Sigmoid colon (tissue), 4 donors: ENCODE measurements at regions not wholly inside any gene's neighbourhood (a gene's known extent, or its start where the extent isn't known, plus 50 kb on each side); places are given as distances from the start of the nearest gene placed in this dataset.

Experiments used
- EP300 ChIP-seq, 4 donors: sonication (generic); formaldehyde crosslinking; IDR thresholded peaks; one replicate each; pipeline ENCODE4 v1.6.1; 2017; ENCODE audit warnings: antibody characterized with exemption in 4 of 4
- TF ChIP-seq, protein P1 (sequence below), 4 experiments: fragments of 450-650 bp in 3 of 4; fragments of 200-600 bp in 1 of 4; IDR thresholded peaks; one replicate each; pipeline ENCODE4 v1.5.1; 2016 to 2019; ENCODE audit warnings: antibody characterized with exemption in 4 of 4, mild to moderate bottlenecking in 3 of 4, moderate library complexity in 2 of 4

DNA sequence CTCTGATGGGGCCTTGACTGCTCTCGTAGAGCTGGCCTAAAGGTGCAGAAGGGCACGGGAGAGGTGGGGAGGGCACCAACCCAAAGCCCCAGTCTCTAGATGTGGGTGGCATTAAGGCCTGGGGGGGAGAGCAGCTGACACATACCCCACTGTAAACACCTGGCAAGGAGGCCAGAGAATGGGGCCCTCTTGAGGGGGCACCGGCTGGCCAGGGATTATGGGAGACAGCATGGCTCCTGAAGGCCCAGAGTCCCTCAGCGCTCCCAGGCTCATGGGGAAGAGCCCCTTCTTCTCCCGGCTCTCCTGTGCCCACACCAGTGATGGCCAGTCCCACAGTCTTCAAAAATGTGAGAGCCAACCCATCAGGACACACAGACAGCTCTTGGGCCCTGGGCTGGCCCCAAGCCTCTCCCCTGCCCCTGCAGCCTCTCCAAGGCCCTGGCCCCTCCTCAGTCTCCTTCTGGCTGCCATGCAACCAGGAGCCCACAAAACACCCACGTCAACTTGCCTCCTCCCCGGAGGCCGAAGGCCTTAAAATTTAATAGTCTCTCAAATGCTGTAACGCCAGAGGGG lies 58.2 kb upstream of the FOXP4 start:
- TF ChIP-seq, protein P1, sequence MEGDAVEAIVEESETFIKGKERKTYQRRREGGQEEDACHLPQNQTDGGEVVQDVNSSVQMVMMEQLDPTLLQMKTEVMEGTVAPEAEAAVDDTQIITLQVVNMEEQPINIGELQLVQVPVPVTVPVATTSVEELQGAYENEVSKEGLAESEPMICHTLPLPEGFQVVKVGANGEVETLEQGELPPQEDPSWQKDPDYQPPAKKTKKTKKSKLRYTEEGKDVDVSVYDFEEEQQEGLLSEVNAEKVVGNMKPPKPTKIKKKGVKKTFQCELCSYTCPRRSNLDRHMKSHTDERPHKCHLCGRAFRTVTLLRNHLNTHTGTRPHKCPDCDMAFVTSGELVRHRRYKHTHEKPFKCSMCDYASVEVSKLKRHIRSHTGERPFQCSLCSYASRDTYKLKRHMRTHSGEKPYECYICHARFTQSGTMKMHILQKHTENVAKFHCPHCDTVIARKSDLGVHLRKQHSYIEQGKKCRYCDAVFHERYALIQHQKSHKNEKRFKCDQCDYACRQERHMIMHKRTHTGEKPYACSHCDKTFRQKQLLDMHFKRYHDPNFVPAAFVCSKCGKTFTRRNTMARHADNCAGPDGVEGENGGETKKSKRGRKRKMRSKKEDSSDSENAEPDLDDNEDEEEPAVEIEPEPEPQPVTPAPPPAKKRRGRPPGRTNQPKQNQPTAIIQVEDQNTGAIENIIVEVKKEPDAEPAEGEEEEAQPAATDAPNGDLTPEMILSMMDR (IDR thresholded peaks at IDR 0.05): no peak
- TF ChIP-seq EP300 (IDR thresholded peaks at IDR 0.05): no peak
